ENCODE measurements at regions not wholly inside any gene's neighbourhood (a gene's known extent, or its start where the extent isn't known, plus 50 kb on each side); places are given as distances from the start of the nearest gene placed in this dataset.

- Histone ChIP-seq H3K27ac (ENCODE audit: insufficient read depth, low read length) (no peak overlapping the region), H2BK15ac (ENCODE audit: low read depth, low read length) (no peak overlapping the region), H3K4me3 (ENCODE audit: insufficient read depth, low read depth, low read length) (no peak overlapping the region), H2BK120ac (ENCODE audit: low read depth, low read length) (no peak overlapping the region), H3K14ac (replicated peaks; ENCODE audit: low read depth, low read length) (no peak overlapping the region), H4K8ac (ENCODE audit: low read depth in 2 of 2, low read length in 2 of 2) (no peak overlapping the region), H2AK5ac (ENCODE audit: low read depth, low read length) (no peak overlapping the region), H4K91ac (ENCODE audit: insufficient read depth, low read depth, low read length) (no peak overlapping the region), H3K4me1 (ENCODE audit: control insufficient read depth, insufficient read depth, low read length) (no peaks in the 10 kb centered on the region), H2BK20ac (ENCODE audit: low read depth, low read length) (no peak overlapping the region), H3K18ac (ENCODE audit: low read depth, low read length) (no peak overlapping the region), H3K79me1 (ENCODE audit: low read depth in 1 of 2, low read length in 2 of 2) (no peaks in the 10 kb centered on the region), H3K36me3 (ENCODE audit: control insufficient read depth, insufficient read depth, low read length) (no peaks in the 10 kb centered on the region), H3K9ac (ENCODE audit: low read depth, low read length) (no peak overlapping the region), H3K9me3 (ENCODE audit: control insufficient read depth, insufficient read depth, low read length) (no peaks in the 10 kb centered on the region), H3K56ac (ENCODE audit: extremely low read depth, insufficient read depth, low read length) (no peak overlapping the region; the same call in 1 of the 2 replicates), H3K27me3 (ENCODE audit: control insufficient read depth, insufficient read depth, low read length) (no peaks in the 10 kb centered on the region), H4K20me1 (ENCODE audit: insufficient read depth, low read length) (no peaks in the 10 kb centered on the region), H4K5ac (ENCODE audit: low read depth, low read length) (no peak overlapping the region), H2BK5ac (ENCODE audit: low read depth, low read length, poor library complexity, severe bottlenecking) (no peak overlapping the region), H3K23ac (ENCODE audit: low read depth, low read length) (no peak overlapping the region), H3K4me2 (ENCODE audit: low read depth, low read length) (no peak overlapping the region), H2AK9ac (replicated peaks; ENCODE audit: low read depth, low read length, poor library complexity) (no peak overlapping the region), H3K4ac (ENCODE audit: low read depth, low read length) (no peak overlapping the region), H3K9me1 (ENCODE audit: insufficient read depth, low read length) (no peaks in the 10 kb centered on the region), H2AFZ (replicated peaks; ENCODE audit: low read length, poor library complexity) (no peak overlapping the region)
- TF ChIP-seq POLR2A (IDR thresholded peaks at IDR 0.05; ENCODE audit: low read depth, low read length), result no peak
- no peak for TF ChIP-seq CHD1 (IDR thresholded peaks at IDR 0.05; ENCODE audit: low read depth, low read length)
- TF ChIP-seq, protein P1, sequence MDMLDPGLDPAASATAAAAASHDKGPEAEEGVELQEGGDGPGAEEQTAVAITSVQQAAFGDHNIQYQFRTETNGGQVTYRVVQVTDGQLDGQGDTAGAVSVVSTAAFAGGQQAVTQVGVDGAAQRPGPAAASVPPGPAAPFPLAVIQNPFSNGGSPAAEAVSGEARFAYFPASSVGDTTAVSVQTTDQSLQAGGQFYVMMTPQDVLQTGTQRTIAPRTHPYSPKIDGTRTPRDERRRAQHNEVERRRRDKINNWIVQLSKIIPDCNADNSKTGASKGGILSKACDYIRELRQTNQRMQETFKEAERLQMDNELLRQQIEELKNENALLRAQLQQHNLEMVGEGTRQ (IDR thresholded peaks at IDR 0.05; ENCODE audit: low read depth, low read length), result no peak
- no peak for TF ChIP-seq MAFK (IDR thresholded peaks at IDR 0.05; ENCODE audit: low read depth, low read length)
- TF ChIP-seq MXI1 (IDR thresholded peaks at IDR 0.05; ENCODE audit: borderline replicate concordance, low read depth, low read length), result no peak
- TF ChIP-seq NFE2L2 (IDR thresholded peaks at IDR 0.05; ENCODE audit: low read depth, low read length), result no peak
- intact Hi-C loops (cut with micrococcal nuclease) (no loop called here), in situ Hi-C loops (cut with MboI; ENCODE audit: low sequenced_read_pairs) (no loop called here), dilution Hi-C loops (cut with HindIII; ENCODE audit: low sequenced_read_pairs, unreplicated experiment) (no loop called here)
- ATAC-seq (ENCODE audit: low read depth) (no peak), DNase-seq (no peak)
- BruUV-seq (replicated peaks), result no TSS peak
- POLR2A ChIA-PET (ENCODE audit: unreplicated experiment), result no interaction called here
- CTCF ChIA-PET, result no interaction called here
Measured at GRCh38 chr13:85287528-85287927, 511.7 kb downstream of the SLITRK6 start.

Data from IMR-90 (cell line).